ENCODE measurements at regions not wholly inside any gene's neighbourhood (a gene's known extent, or its start where the extent isn't known, plus 50 kb on each side); places are given as distances from the start of the nearest gene placed in this dataset.

- H3K4me3 ChIP-seq (ENCODE audit: low read length), result no peak overlapping the region
- TF ChIP-seq, protein P1, sequence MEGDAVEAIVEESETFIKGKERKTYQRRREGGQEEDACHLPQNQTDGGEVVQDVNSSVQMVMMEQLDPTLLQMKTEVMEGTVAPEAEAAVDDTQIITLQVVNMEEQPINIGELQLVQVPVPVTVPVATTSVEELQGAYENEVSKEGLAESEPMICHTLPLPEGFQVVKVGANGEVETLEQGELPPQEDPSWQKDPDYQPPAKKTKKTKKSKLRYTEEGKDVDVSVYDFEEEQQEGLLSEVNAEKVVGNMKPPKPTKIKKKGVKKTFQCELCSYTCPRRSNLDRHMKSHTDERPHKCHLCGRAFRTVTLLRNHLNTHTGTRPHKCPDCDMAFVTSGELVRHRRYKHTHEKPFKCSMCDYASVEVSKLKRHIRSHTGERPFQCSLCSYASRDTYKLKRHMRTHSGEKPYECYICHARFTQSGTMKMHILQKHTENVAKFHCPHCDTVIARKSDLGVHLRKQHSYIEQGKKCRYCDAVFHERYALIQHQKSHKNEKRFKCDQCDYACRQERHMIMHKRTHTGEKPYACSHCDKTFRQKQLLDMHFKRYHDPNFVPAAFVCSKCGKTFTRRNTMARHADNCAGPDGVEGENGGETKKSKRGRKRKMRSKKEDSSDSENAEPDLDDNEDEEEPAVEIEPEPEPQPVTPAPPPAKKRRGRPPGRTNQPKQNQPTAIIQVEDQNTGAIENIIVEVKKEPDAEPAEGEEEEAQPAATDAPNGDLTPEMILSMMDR (conservative IDR thresholded peaks at IDR 0.05; ENCODE audit: low read length), result peak; percentile 13; the same call in 1 of the 2 replicates
- DNase-seq (ENCODE audit: low read depth), result peak; percentile 75
Measured at GRCh38 chr1:234978397-234979295, 150.0 kb downstream of the TOMM20 start.

GRCh38 chr1:234977875-234978396 is 150.7 kb downstream of the TOMM20 start:
- H3K4me3 ChIP-seq (ENCODE audit: low read length), result no peak overlapping the region
- TF ChIP-seq, protein P1 (conservative IDR thresholded peaks at IDR 0.05; ENCODE audit: low read length), result no peak
- no peak for DNase-seq (ENCODE audit: low read depth)

GRCh38 chr1:234976861-234977680 is 151.6 kb downstream of the TOMM20 start:
- no peak for DNase-seq (ENCODE audit: low read depth)
- no peak overlapping the region for H3K4me3 ChIP-seq (ENCODE audit: low read length)
- TF ChIP-seq, protein P1 (conservative IDR thresholded peaks at IDR 0.05; ENCODE audit: low read length), result no peak

DNA sequence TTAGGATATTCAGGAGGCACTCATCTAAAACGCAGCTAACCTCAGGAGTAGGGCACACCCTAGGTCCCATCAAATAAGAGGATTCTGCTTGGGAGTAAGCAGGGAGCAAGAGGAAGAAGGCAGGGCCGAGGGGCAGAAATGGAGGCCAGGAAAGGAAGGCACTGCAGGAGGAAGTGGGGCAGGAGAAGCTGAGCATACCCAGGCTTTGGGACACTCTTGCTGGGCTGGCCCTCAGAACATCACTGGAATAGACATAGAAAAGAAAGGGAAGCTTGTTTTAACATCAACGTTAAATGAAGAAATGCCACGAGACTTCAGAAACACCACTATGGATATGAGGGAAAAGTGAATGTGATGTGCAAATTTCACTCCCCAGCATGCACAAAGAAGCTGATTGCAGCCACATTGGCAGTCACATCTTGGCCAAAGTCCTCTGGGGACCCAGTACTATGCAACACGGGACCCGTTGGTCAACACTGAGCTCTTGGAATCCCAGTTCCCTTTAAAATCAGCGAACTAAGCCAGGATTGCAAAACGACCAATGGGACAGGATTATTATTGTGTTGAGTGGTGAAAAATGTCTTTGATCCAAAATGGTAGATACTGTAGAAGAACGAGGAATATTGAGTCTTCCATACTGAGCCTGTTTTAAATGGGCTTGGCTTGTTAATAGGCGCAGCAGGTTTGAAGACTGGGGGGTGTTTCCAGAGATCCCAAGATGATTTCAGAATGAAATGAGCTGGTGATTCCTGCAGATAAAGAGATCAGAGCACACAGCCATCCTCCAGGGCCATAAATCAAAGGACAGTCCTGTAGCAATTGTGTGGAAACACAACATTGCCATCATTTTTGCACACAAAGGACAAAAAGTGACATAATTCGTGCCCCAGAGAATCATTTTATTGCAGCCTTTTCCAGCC is 152.4 kb downstream of the TOMM20 start:
- no peak for DNase-seq (ENCODE audit: low read depth)
- H3K4me3 ChIP-seq (ENCODE audit: low read length), result no peak overlapping the region

GRCh38 chr1:234975122-234975940 is 153.3 kb downstream of the TOMM20 start:
- H3K4me3 ChIP-seq (ENCODE audit: low read length), result no peak overlapping the region
- TF ChIP-seq, protein P1 (conservative IDR thresholded peaks at IDR 0.05; ENCODE audit: low read length), result no peak
- DNase-seq (ENCODE audit: low read depth), result peak; percentile 95

More for the DNA sequence above, 152.4 kb downstream of the TOMM20 start:
- TF ChIP-seq, protein P1 (conservative IDR thresholded peaks at IDR 0.05; ENCODE audit: low read length), result no peak
